ENCODE measurements at regions not wholly inside any gene's neighbourhood (a gene's known extent, or its start where the extent isn't known, plus 50 kb on each side); places are given as distances from the start of the nearest gene placed in this dataset.

GRCh38 chr3:56997041-56997440 is 63.4 kb upstream of the SPATA12 start:
- TF ChIP-seq POLR2A (IDR thresholded peaks at IDR 0.05; ENCODE audit: low read depth, low read length), result no peak
- no peak for FAIRE-seq

GRCh38 chr3:56994391-56994790 is 66.1 kb upstream of the SPATA12 start:
- TF ChIP-seq POLR2A (IDR thresholded peaks at IDR 0.05; ENCODE audit: low read depth, low read length) (no peak), TAF1 (IDR thresholded peaks at IDR 0.05; ENCODE audit: borderline replicate concordance, low read depth, low read length) (no peak), POLR2AphosphoS5 (IDR thresholded peaks at IDR 0.05; ENCODE audit: low read depth, low read length) (no peak)
- DNase-seq (ENCODE audit: insufficient read length) (no peak), FAIRE-seq (no peak)

More at GRCh38 chr3:56997041-56997440, 63.4 kb upstream of the SPATA12 start:
- DNase-seq (ENCODE audit: insufficient read length), result no peak

- no peak for DNase-seq (ENCODE audit: insufficient read length)
Measured at GRCh38 chr3:56990641-56991015, 69.8 kb upstream of the SPATA12 start.

GRCh38 chr3:56989977-56990640 is 70.4 kb upstream of the SPATA12 start:
- no peak for TF ChIP-seq POLR2A (IDR thresholded peaks at IDR 0.05; ENCODE audit: low read depth, low read length)
- TF ChIP-seq TAF1 (IDR thresholded peaks at IDR 0.05; ENCODE audit: borderline replicate concordance, low read depth, low read length), result no peak
- TF ChIP-seq POLR2AphosphoS5 (IDR thresholded peaks at IDR 0.05; ENCODE audit: low read depth, low read length), result no peak
- no peak for DNase-seq (ENCODE audit: insufficient read length)
- no peak for FAIRE-seq

More at GRCh38 chr3:56990641-56991015, 69.8 kb upstream of the SPATA12 start:
- no peak for FAIRE-seq
- TF ChIP-seq POLR2A (IDR thresholded peaks at IDR 0.05; ENCODE audit: low read depth, low read length) (no peak), POLR2AphosphoS5 (IDR thresholded peaks at IDR 0.05; ENCODE audit: low read depth, low read length) (no peak), TAF1 (IDR thresholded peaks at IDR 0.05; ENCODE audit: borderline replicate concordance, low read depth, low read length) (no peak)

- DNase-seq (ENCODE audit: insufficient read length), result no peak
- FAIRE-seq, result no peak
- TF ChIP-seq POLR2A (IDR thresholded peaks at IDR 0.05; ENCODE audit: low read depth, low read length) (no peak), TAF1 (IDR thresholded peaks at IDR 0.05; ENCODE audit: borderline replicate concordance, low read depth, low read length) (no peak), POLR2AphosphoS5 (IDR thresholded peaks at IDR 0.05; ENCODE audit: low read depth, low read length) (no peak)
Measured at GRCh38 chr3:56989169-56989976, 71.1 kb upstream of the SPATA12 start.

GRCh38 chr3:56988458-56989168 is 71.9 kb upstream of the SPATA12 start:
- DNase-seq (ENCODE audit: insufficient read length), result peak; percentile 34
- TF ChIP-seq POLR2A (IDR thresholded peaks at IDR 0.05; ENCODE audit: low read depth, low read length) (no peak), POLR2AphosphoS5 (IDR thresholded peaks at IDR 0.05; ENCODE audit: low read depth, low read length) (no peak), TAF1 (IDR thresholded peaks at IDR 0.05; ENCODE audit: borderline replicate concordance, low read depth, low read length) (no peak)
- FAIRE-seq, result peak; percentile 88

GRCh38 chr3:56987238-56987895 is 73.1 kb upstream of the SPATA12 start:
- DNase-seq (ENCODE audit: insufficient read length) (no peak), FAIRE-seq (no peak)
- TF ChIP-seq POLR2AphosphoS5 (IDR thresholded peaks at IDR 0.05; ENCODE audit: low read depth, low read length), result no peak
- no peak for TF ChIP-seq TAF1 (IDR thresholded peaks at IDR 0.05; ENCODE audit: borderline replicate concordance, low read depth, low read length)
- no peak for TF ChIP-seq POLR2A (IDR thresholded peaks at IDR 0.05; ENCODE audit: low read depth, low read length)

- TF ChIP-seq TAF1 (IDR thresholded peaks at IDR 0.05; ENCODE audit: borderline replicate concordance, low read depth, low read length) (no peak), POLR2A (IDR thresholded peaks at IDR 0.05; ENCODE audit: low read depth, low read length) (no peak), POLR2AphosphoS5 (IDR thresholded peaks at IDR 0.05; ENCODE audit: low read depth, low read length) (no peak)
- DNase-seq (ENCODE audit: insufficient read length) (no peak), FAIRE-seq (no peak)
Measured at GRCh38 chr3:56986347-56986746, 74.1 kb upstream of the SPATA12 start.

- DNase-seq (ENCODE audit: insufficient read length) (no peak), FAIRE-seq (no peak)
- no peak for TF ChIP-seq POLR2A (IDR thresholded peaks at IDR 0.05; ENCODE audit: low read depth, low read length)
- no peak for TF ChIP-seq TAF1 (IDR thresholded peaks at IDR 0.05; ENCODE audit: borderline replicate concordance, low read depth, low read length)
- TF ChIP-seq POLR2AphosphoS5 (IDR thresholded peaks at IDR 0.05; ENCODE audit: low read depth, low read length), result no peak
Measured at GRCh38 chr3:56985878-56986277, 74.6 kb upstream of the SPATA12 start.

GRCh38 chr3:56985460-56985859 is 75.0 kb upstream of the SPATA12 start:
- DNase-seq (ENCODE audit: insufficient read length) (no peak), FAIRE-seq (no peak)
- TF ChIP-seq TAF1 (IDR thresholded peaks at IDR 0.05; ENCODE audit: borderline replicate concordance, low read depth, low read length) (no peak), POLR2AphosphoS5 (IDR thresholded peaks at IDR 0.05; ENCODE audit: low read depth, low read length) (no peak), POLR2A (IDR thresholded peaks at IDR 0.05; ENCODE audit: low read depth, low read length) (no peak)

GRCh38 chr3:56983427-56983826 is 77.0 kb upstream of the SPATA12 start:
- FAIRE-seq, result no peak
- no peak for TF ChIP-seq POLR2AphosphoS5 (IDR thresholded peaks at IDR 0.05; ENCODE audit: low read depth, low read length)
- no peak for TF ChIP-seq TAF1 (IDR thresholded peaks at IDR 0.05; ENCODE audit: borderline replicate concordance, low read depth, low read length)
- no peak for TF ChIP-seq POLR2A (IDR thresholded peaks at IDR 0.05; ENCODE audit: low read depth, low read length)
- no peak for DNase-seq (ENCODE audit: insufficient read length)
